Neural progenitor cell (in vitro differentiated cells): ENCODE measurements at regions not wholly inside any gene's neighbourhood (a gene's known extent, or its start where the extent isn't known, plus 50 kb on each side); places are given as distances from the start of the nearest gene placed in this dataset.
"Not testable (repeated sequence)": the region's sequence is repeated elsewhere in the genome, so short reads cannot be mapped to it uniquely, and the experiment has no call there.

ENCODE experiments used
- DNase-seq: peaks from one replicate; pipeline ENCODE4 v3.0.0-alpha.2; 2016; ENCODE audit warnings: low spot score
- H2AFZ ChIP-seq: fragments of 200-600 bp; sonication (generic); replicated peaks from 2 replicates; pipeline ENCODE4 v1.6.1; 2016; ENCODE audit warnings: antibody characterized with exemption
- H3F3A ChIP-seq: fragments of 200-600 bp; sonication (generic); 2 replicates; pipeline ENCODE4 v1.6.1; 2016; ENCODE audit warnings: antibody characterized with exemption, low read depth
- H3K27ac ChIP-seq: fragments of 200-600 bp; sonication (generic); 2 replicates; pipeline ENCODE4 v1.5.1; 2016; ENCODE audit warnings: mild to moderate bottlenecking
- H3K27me3 ChIP-seq: fragments of 200-600 bp; sonication (generic); 2 replicates; pipeline ENCODE4 v1.6.1; 2016; ENCODE audit warnings: mild to moderate bottlenecking, moderate library complexity
- H3K36me3 ChIP-seq: fragments of 200-600 bp; sonication (generic); 2 replicates; pipeline ENCODE4 v1.5.1; 2016
- H3K4me1 ChIP-seq: fragments of 200-600 bp; sonication (generic); 2 replicates; pipeline ENCODE4 v1.6.1; 2016; ENCODE audit warnings: mixed run types
- H3K4me2 ChIP-seq: fragments of 200-600 bp; sonication (generic); 2 replicates; pipeline ENCODE4 v1.6.1; 2016
- H3K4me3 ChIP-seq: fragments of 200-600 bp; sonication (generic); 2 replicates; pipeline ENCODE4 v1.5.1; 2016
- H3K79me2 ChIP-seq: fragments of 200-600 bp; sonication (generic); 2 replicates; pipeline ENCODE4 v1.6.1; 2016; ENCODE audit warnings: low read depth
- H3K9ac ChIP-seq: fragments of 200-600 bp; sonication (generic); 2 replicates; pipeline ENCODE4 v1.6.1; 2016
- H3K9me3 ChIP-seq: fragments of 200-600 bp; sonication (generic); 2 replicates; pipeline ENCODE4 v1.5.1; 2016; ENCODE audit warnings: low read depth
- H4K20me1 ChIP-seq: fragments of 200-600 bp; sonication (generic); 2 replicates; pipeline ENCODE4 v1.6.1; 2016; ENCODE audit warnings: low read depth
- H3K27ac Mint-ChIP-seq: 3 replicates; pipeline ENCODE4 v1.8.0; 2021; ENCODE audit warnings: mixed read lengths
- H3K27me3 Mint-ChIP-seq: 2 replicates; pipeline ENCODE4 v1.8.0; 2022; ENCODE audit warnings: low read depth, mild to moderate bottlenecking, inconsistent platforms, moderate library complexity, mixed read lengths; ENCODE audit not compliant: insufficient read depth
- H3K36me3 Mint-ChIP-seq: 3 replicates; pipeline ENCODE4 v1.8.0; 2021; ENCODE audit warnings: mixed read lengths
- H3K4me1 Mint-ChIP-seq: 3 replicates; pipeline ENCODE4 v1.8.0; 2021; ENCODE audit warnings: mixed read lengths
- H3K4me3 Mint-ChIP-seq: 3 replicates; pipeline ENCODE4 v1.8.0; 2021; ENCODE audit warnings: mild to moderate bottlenecking, moderate library complexity, mixed read lengths
- H3K9me3 Mint-ChIP-seq: 3 replicates; pipeline ENCODE4 v1.8.0; 2020; ENCODE audit warnings: mixed read lengths
- EZH2 ChIP-seq: fragments of 200-600 bp; sonication (generic); IDR thresholded peaks from 2 replicates; pipeline ENCODE4 v1.6.1; 2017; ENCODE audit warnings: antibody characterized with exemption, mild to moderate bottlenecking, moderate library complexity
- EZH2phosphoT487 ChIP-seq: fragments of 200-600 bp; sonication (generic); IDR thresholded peaks from 2 replicates; pipeline ENCODE4 v1.6.1; 2017; ENCODE audit warnings: antibody characterized with exemption
- TF ChIP-seq, protein P1 (sequence below): fragments of 200-600 bp; sonication (generic); IDR thresholded peaks from 2 replicates; pipeline ENCODE4 v1.5.1; 2017; ENCODE audit warnings: antibody characterized with exemption, mild to moderate bottlenecking

DNA sequence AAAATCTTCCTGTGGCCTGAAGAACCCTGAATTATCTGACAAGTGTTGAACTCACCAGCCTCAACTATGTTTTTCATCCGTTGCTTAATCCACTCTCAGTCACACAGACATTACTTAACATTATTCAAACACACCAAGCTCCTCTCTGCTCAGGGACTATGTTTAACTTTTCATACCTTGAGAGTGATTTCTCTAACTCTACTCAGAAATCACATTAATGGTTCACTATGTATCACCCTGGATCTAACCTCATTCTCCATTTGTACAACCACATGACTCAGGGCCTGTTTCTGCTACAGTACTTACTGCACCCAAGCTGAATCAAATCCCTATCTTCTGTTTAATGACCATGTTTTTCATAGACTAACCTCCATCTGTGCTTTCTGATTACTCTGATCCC lies 553.7 kb upstream of the PRR20A start:
- H3F3A ChIP-seq, result no peaks in the 10 kb centered on the region
- Mint-ChIP-seq H3K27ac (no peak overlapping the region), H3K4me3 (no peak overlapping the region), H3K9me3 (no peaks in the 10 kb centered on the region), H3K4me1 (no peaks in the 10 kb centered on the region), H3K36me3 (no peaks in the 10 kb centered on the region), H3K27me3 (peaks cover 2% of the 10 kb centered on the region)
- H3K4me2 ChIP-seq, result no peak overlapping the region
- H3K9ac ChIP-seq, result no peak overlapping the region
- H3K4me1 ChIP-seq, result no peaks in the 10 kb centered on the region
- no peaks in the 10 kb centered on the region for H3K27me3 ChIP-seq
- no peaks in the 10 kb centered on the region for H3K9me3 ChIP-seq
- H3K4me3 ChIP-seq, result no peak overlapping the region
- H2AFZ ChIP-seq, result no peak overlapping the region
- no peaks in the 10 kb centered on the region for H4K20me1 ChIP-seq
- H3K36me3 ChIP-seq, result no peaks in the 10 kb centered on the region
- H3K79me2 ChIP-seq, result no peaks in the 10 kb centered on the region
- no peak overlapping the region for H3K27ac ChIP-seq
- no peak for DNase-seq
- TF ChIP-seq, protein P1, sequence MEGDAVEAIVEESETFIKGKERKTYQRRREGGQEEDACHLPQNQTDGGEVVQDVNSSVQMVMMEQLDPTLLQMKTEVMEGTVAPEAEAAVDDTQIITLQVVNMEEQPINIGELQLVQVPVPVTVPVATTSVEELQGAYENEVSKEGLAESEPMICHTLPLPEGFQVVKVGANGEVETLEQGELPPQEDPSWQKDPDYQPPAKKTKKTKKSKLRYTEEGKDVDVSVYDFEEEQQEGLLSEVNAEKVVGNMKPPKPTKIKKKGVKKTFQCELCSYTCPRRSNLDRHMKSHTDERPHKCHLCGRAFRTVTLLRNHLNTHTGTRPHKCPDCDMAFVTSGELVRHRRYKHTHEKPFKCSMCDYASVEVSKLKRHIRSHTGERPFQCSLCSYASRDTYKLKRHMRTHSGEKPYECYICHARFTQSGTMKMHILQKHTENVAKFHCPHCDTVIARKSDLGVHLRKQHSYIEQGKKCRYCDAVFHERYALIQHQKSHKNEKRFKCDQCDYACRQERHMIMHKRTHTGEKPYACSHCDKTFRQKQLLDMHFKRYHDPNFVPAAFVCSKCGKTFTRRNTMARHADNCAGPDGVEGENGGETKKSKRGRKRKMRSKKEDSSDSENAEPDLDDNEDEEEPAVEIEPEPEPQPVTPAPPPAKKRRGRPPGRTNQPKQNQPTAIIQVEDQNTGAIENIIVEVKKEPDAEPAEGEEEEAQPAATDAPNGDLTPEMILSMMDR, result no peak
- no peak for TF ChIP-seq EZH2phosphoT487
- no peak for TF ChIP-seq EZH2

DNA sequence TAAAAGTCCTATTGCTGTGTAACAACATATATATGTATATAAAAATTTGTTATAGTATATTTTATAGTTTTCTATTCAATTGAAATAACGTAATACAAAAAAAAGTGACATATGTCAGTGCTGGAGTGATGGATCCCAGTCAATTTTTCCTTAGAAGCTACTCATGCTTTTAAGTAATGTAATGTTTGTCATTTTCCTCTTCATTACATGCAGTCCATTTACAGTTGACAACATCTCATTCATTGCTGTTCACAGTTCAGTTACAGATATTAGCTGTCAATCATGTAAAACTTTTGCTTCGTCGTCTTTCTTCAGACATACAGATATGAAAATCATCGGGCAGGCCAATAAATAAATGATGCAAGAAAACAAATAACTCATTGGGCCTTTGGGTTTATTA lies 525.1 kb upstream of the PRR20A start:
- DNase-seq, result no peak
- Mint-ChIP-seq H3K27ac (no peak overlapping the region), H3K4me1 (no peaks in the 10 kb centered on the region), H3K4me3 (no peak overlapping the region), H3K9me3 (no peaks in the 10 kb centered on the region), H3K27me3 (no peaks in the 10 kb centered on the region), H3K36me3 (no peaks in the 10 kb centered on the region)
- Histone ChIP-seq H3K27me3 (no peaks in the 10 kb centered on the region), H3F3A (no peaks in the 10 kb centered on the region), H2AFZ (no peak overlapping the region), H3K79me2 (no peaks in the 10 kb centered on the region), H3K36me3 (no peaks in the 10 kb centered on the region), H3K4me3 (no peak overlapping the region), H3K4me2 (no peak overlapping the region), H4K20me1 (no peaks in the 10 kb centered on the region), H3K4me1 (no peaks in the 10 kb centered on the region), H3K9me3 (no peaks in the 10 kb centered on the region), H3K27ac (no peak overlapping the region), H3K9ac (no peak overlapping the region)
- TF ChIP-seq, protein P1, result no peak
- TF ChIP-seq EZH2, result no peak
- TF ChIP-seq EZH2phosphoT487, result no peak

DNA sequence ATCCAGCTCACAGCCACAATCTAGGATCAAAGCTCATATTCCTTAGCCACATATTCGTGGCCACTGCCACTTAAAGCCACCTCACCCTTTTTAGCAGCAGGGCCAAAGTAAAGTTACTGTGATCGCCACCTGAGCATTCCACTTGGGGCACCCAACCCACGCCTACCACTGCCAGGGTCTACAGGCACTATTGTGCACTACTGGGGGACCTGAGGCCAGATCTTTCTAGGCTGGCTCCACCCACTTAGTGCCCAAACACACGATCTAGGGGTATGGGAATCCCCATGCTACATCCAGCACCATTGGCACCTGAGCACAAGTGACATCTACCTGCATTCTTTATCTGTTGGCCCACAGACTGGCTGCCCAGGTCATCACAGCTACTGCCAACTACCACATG lies 517.9 kb upstream of the PRR20A start:
- H3F3A ChIP-seq, result no peaks in the 10 kb centered on the region
- DNase-seq, result no peak

DNA sequence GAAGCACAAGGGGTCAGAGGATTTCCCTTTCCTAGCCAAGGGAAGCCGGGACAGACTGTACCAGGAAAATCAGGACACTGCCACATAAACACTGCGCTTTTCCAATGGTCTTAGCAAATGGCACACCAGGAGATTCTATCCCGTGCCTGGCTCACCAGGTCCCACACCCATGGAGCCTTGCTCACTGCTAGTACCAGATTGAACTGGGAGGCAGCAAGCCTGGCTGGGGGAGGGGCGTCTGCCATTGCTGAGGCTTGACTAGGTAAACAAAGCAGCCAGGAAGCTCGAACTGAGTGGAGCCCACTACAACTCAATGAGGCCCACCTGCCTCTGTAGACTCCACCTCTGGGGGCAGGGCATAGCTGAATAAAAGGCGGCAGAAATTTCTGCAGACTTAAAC lies 511.8 kb upstream of the PRR20A start:
- not testable (repeated sequence) for H3K4me3 Mint-ChIP-seq, H3K4me1 ChIP-seq, H3K27ac ChIP-seq, H4K20me1 ChIP-seq, H3F3A ChIP-seq, DNase-seq, H3K9ac ChIP-seq, H3K27me3 ChIP-seq, H3K4me2 ChIP-seq, H3K27ac Mint-ChIP-seq, H3K4me1 Mint-ChIP-seq, H3K4me3 ChIP-seq, H3K36me3 ChIP-seq, H3K9me3 ChIP-seq, H3K27me3 Mint-ChIP-seq, H3K79me2 ChIP-seq, H2AFZ ChIP-seq, H3K36me3 Mint-ChIP-seq
- H3K9me3 Mint-ChIP-seq, result peaks cover 14% of the 10 kb centered on the region

More for the DNA sequence above, 517.9 kb upstream of the PRR20A start:
- H3K9ac ChIP-seq, result no peak overlapping the region
- H3K4me3 ChIP-seq, result no peak overlapping the region
- no peaks in the 10 kb centered on the region for H3K27me3 Mint-ChIP-seq
- H3K4me2 ChIP-seq, result no peak overlapping the region
- H3K36me3 ChIP-seq, result no peaks in the 10 kb centered on the region
- no peak overlapping the region for H3K27ac ChIP-seq
- H4K20me1 ChIP-seq, result no peaks in the 10 kb centered on the region
- H2AFZ ChIP-seq, result no peak overlapping the region
- no peak overlapping the region for H3K27ac Mint-ChIP-seq
- H3K27me3 ChIP-seq, result no peaks in the 10 kb centered on the region
- TF ChIP-seq EZH2phosphoT487 (no peak), EZH2 (no peak)
- TF ChIP-seq, protein P1, result no peak
- H3K4me3 Mint-ChIP-seq, result no peak overlapping the region
- peaks cover 1% of the 10 kb centered on the region for H3K36me3 Mint-ChIP-seq
- H3K4me1 Mint-ChIP-seq, result no peaks in the 10 kb centered on the region
- peaks cover 20% of the 10 kb centered on the region for H3K9me3 Mint-ChIP-seq
- no peaks in the 10 kb centered on the region for H3K79me2 ChIP-seq
- H3K9me3 ChIP-seq, result no peaks in the 10 kb centered on the region
- no peaks in the 10 kb centered on the region for H3K4me1 ChIP-seq

DNA sequence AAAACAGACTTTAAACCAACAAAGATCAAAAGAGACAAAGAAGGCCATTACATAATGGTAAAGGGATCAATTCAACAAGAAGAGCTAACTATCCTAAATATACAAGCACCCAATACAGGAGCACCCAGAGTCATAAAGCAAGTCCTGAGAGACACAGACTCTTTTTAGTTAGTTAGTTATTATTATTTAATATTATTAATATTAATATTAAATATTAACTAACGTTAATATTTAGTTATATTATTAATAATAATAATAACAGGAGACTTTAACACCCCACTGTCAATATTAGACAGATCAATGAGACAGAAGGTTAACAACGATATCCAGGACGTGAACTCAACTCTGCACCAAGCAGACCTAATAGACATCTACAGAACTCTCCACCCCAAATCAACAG lies 509.7 kb upstream of the PRR20A start:
- not testable (repeated sequence) for H3K9me3 ChIP-seq, H3K9ac ChIP-seq, DNase-seq, H3K4me1 Mint-ChIP-seq, H3K27ac Mint-ChIP-seq, H3K27ac ChIP-seq, H3K79me2 ChIP-seq, H3K4me2 ChIP-seq, H3K27me3 ChIP-seq, H3K4me3 Mint-ChIP-seq, H4K20me1 ChIP-seq, H3K36me3 ChIP-seq, H3K36me3 Mint-ChIP-seq, H3K4me3 ChIP-seq, H3K9me3 Mint-ChIP-seq, H3F3A ChIP-seq, H3K4me1 ChIP-seq, H2AFZ ChIP-seq, H3K27me3 Mint-ChIP-seq
